Pancreas (tissue), 10 donors: ENCODE measurements at regions not wholly inside any gene's neighbourhood (a gene's known extent, or its start where the extent isn't known, plus 50 kb on each side); places are given as distances from the start of the nearest gene placed in this dataset.
"Not testable (repeated sequence)": the region's sequence is repeated elsewhere in the genome, so short reads cannot be mapped to it uniquely, and the experiment has no call there.

ENCODE experiments used
- ATAC-seq, 4 donors: fragments of 200-7000 bp; cut with Tn5 transposase; one replicate each; pipeline versions ENCODE4 v1.8.0 to v1.9.1; 2020; ENCODE audit warnings: mild to moderate bottlenecking in 4 of 4, moderate library complexity in 4 of 4
- DNase-seq, 6 donors: peaks; one replicate each; pipeline ENCODE4 v3.0.0-alpha.2; 2020
- FAIRE-seq: peaks from 2 replicates; lab custom pipeline; 2012; peaks lifted over from hg19 to GRCh38; lab: Jason Lieb, UNC
- H3K27ac ChIP-seq, 4 donors: fragments of 200-600 bp; sonication (generic); 1 replicate in 3 of 4; 2 replicates in 1 of 4; pipeline versions ENCODE4 v1.5.0 to v1.8.0; 2020
- H3K27me3 ChIP-seq, 4 donors: fragments of 200-600 bp; one replicate each; pipeline ENCODE4 v1.8.0; 2021
- H3K36me3 ChIP-seq, 3 donors: fragments of 200-600 bp; sonication (generic) in 1 of 3; one replicate each; pipeline versions ENCODE4 v1.5.0 to v1.8.0; 2020 to 2021
- H3K4me1 ChIP-seq, 3 donors: fragments of 200-600 bp; one replicate each; pipeline ENCODE4 v1.8.0; 2021
- H3K4me3 ChIP-seq, 4 donors: fragments of 200-600 bp; sonication (generic) in 2 of 4; one replicate each; pipeline versions ENCODE4 v1.5.0 to v1.8.0; 2020 to 2021
- H3K9me3 ChIP-seq, 4 donors: fragments of 200-600 bp; one replicate each; pipeline ENCODE4 v1.8.0; 2021
- WGBS, 2 donors: extraction: QIAGEN DNeasy Blood & Tissue Kit; methylation state at CpG; one replicate each; pipeline ENCODE4 v1.1.7; 2013; 5-methylcytosine and 5-hydroxymethylcytosine counted together
- intact Hi-C, 3 donors: fragments of 100-400 bp; cut with DNase I; formaldehyde crosslinking; loops; one replicate each; pipeline versions ENCODE4 v1.11.1 to v1.14.2; 2022
- TF ChIP-seq, protein P1 (sequence below), 4 donors: fragments of 200-600 bp; sonication (generic) in 3 of 4; IDR thresholded peaks; one replicate each; pipeline versions ENCODE4 v1.5.0 to v1.8.0; 2021; ENCODE audit warnings: antibody characterized with exemption in 4 of 4
- donor health status: healthy with polysubstance abuse.
- donor health status: DM: no; HTN: no; CAD: no; lungs with moderate emphysema.
- donor health status: DM: no; HTN: no; CAD: no.
- donor health status: control.
- donor health status: control.
- donor health status: Bipolar disorder and iron deficiency.
- donor health status: DM: yes; HTN: yes; CAD: no.
- donor health status: DM: no; HTN: no; CAD: no.
- donor health status: DM: no; HTN: no; CAD: no.
- donor health status: DM: yes; HTN: yes; CAD: no.

DNA sequence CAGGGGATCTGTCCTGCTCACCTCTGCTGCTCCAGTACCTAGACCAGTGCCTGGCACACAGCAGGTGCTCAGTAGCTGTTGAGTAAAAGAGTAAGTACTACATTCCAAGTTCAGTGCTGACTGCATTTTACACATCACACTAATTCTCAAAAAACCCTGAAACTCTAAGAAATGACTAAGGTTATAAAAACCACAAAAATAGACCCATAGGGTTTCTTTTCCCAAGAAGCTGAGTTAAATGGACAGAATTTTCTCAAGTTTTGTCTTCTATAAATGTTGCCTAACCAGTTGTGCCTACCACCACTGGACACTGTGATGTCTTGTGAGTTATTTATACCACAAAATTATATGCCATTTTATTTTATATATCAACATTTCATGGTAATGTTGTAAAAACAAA, 78.9 kb upstream of the RXFP1 start:
- Histone ChIP-seq H3K4me3 (no peak overlapping the region), H3K4me1 (no peaks in the 10 kb centered on the region), H3K27me3 (no peaks in the 10 kb centered on the region), H3K9me3 (no peaks in the 10 kb centered on the region), H3K27ac (no peak overlapping the region), H3K36me3 (no peaks in the 10 kb centered on the region)
- ATAC-seq (no peak), DNase-seq (no peak), FAIRE-seq (no peak)
- TF ChIP-seq, protein P1, sequence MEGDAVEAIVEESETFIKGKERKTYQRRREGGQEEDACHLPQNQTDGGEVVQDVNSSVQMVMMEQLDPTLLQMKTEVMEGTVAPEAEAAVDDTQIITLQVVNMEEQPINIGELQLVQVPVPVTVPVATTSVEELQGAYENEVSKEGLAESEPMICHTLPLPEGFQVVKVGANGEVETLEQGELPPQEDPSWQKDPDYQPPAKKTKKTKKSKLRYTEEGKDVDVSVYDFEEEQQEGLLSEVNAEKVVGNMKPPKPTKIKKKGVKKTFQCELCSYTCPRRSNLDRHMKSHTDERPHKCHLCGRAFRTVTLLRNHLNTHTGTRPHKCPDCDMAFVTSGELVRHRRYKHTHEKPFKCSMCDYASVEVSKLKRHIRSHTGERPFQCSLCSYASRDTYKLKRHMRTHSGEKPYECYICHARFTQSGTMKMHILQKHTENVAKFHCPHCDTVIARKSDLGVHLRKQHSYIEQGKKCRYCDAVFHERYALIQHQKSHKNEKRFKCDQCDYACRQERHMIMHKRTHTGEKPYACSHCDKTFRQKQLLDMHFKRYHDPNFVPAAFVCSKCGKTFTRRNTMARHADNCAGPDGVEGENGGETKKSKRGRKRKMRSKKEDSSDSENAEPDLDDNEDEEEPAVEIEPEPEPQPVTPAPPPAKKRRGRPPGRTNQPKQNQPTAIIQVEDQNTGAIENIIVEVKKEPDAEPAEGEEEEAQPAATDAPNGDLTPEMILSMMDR (IDR thresholded peaks at IDR 0.05), result no peak
- intact Hi-C loops, result no loop called here

DNA sequence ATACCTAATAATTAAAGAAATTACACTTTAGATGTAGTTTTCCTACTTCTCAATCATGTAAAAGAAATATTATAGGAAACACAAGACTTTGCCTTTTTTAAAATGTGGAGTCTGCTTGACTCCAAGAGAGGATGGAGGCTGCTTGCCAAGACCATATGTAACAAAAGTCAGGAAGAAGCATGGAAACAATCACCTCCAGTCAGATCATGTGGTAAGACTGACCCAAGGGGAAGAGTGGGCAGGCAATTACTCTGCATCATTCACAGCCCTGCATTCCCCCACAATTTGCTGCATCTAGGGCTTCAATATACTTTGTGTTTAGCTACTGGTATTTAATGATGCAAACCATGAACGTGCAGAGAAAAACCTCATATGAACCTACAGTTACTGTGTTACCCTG, 78.0 kb upstream of the RXFP1 start:
- no peak for DNase-seq
- Histone ChIP-seq H3K4me3 (no peak overlapping the region), H3K9me3 (no peaks in the 10 kb centered on the region), H3K27ac (no peak overlapping the region), H3K36me3 (no peaks in the 10 kb centered on the region), H3K4me1 (no peaks in the 10 kb centered on the region), H3K27me3 (no peaks in the 10 kb centered on the region)
- no peak for FAIRE-seq
- TF ChIP-seq, protein P1 (IDR thresholded peaks at IDR 0.05), result no peak
- intact Hi-C loops, result no loop called here
- no peak for ATAC-seq
- WGBS, 2 donors, result 59 to 61% methylated on average over 1 of the region's 1 CpG

DNA sequence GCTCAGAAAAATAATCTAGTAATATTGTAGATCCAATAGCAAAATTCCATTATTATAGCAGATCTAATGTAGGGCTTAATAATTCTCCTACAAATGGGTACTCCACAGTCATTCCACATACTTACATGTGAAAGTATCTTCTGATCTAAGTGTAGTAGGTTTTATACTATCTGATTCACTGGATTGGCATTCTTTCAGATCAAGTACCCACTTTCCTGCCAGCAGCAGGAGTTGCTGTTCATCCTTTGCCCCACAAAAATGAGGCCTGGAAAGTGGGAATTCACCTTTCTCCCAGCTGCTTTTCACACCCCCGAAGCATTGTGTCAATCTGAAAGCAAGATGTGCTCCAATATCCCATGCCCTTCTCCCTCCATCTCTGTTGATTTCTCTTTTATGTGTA, 77.1 kb upstream of the RXFP1 start:
- TF ChIP-seq, protein P1 (IDR thresholded peaks at IDR 0.05), result no peak
- intact Hi-C loops, result no loop called here
- no peak overlapping the region for H3K4me3 ChIP-seq
- H3K9me3 ChIP-seq, result no peaks in the 10 kb centered on the region
- DNase-seq (no peak), FAIRE-seq (no peak), ATAC-seq (no peak)
- 54 to 68% methylated on average over 1 of the region's 1 CpG for WGBS, 2 donors
- no peak overlapping the region for H3K27ac ChIP-seq
- no peaks in the 10 kb centered on the region for H3K27me3 ChIP-seq
- no peaks in the 10 kb centered on the region for H3K4me1 ChIP-seq
- no peaks in the 10 kb centered on the region for H3K36me3 ChIP-seq

DNA sequence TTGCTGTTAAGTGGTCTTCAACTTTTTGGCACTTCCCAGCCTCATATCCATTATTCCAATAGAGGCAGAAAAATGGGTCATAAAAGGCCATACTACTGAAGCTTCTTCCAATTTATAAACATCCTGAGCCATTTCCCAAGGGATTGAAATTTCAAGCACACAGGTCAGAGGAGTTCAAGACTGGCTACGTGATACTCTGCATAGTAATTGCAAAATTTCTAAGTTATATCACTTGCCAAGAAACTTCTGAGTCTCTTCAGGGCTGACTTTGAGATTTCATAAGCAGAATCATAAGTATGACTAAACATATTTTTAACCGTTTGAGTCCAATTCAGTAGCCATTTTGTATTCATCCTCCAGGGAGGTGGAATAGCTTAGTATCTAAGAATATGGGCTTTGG, 75.6 kb upstream of the RXFP1 start:
- no peak for DNase-seq
- TF ChIP-seq, protein P1 (IDR thresholded peaks at IDR 0.05), result no peak
- WGBS, 2 donors, result 62 to 68% methylated on average over 2 of the region's 2 CpGs
- H3K36me3 ChIP-seq, result no peaks in the 10 kb centered on the region
- intact Hi-C loops, result no loop called here
- no peak for FAIRE-seq
- no peaks in the 10 kb centered on the region for H3K4me1 ChIP-seq
- H3K27me3 ChIP-seq, result no peaks in the 10 kb centered on the region
- no peak overlapping the region for H3K4me3 ChIP-seq
- H3K27ac ChIP-seq, result no peak overlapping the region
- no peaks in the 10 kb centered on the region for H3K9me3 ChIP-seq
- ATAC-seq, result peak in 2 of 4 donors; percentile 25 to 56

DNA sequence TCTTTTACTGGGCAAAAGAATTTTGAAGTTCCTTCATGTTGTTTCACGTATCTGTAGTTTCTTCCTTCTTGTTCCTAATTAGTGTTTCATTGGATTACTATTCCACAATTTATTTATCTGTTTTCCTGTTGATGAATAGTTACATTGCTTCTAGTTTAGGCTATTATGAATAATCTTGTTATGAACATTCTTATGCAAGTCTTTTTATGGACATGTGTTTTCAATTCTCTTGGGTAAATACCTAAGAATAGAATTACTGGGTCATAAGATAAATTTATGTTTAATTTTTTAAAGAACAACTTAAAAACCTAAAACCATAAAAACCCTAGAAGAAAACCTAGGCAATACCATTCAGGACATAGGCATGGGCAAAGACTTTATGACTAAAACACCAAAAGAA, 70.9 kb upstream of the RXFP1 start:
- no peak for FAIRE-seq
- intact Hi-C loops, result no loop called here

DNA sequence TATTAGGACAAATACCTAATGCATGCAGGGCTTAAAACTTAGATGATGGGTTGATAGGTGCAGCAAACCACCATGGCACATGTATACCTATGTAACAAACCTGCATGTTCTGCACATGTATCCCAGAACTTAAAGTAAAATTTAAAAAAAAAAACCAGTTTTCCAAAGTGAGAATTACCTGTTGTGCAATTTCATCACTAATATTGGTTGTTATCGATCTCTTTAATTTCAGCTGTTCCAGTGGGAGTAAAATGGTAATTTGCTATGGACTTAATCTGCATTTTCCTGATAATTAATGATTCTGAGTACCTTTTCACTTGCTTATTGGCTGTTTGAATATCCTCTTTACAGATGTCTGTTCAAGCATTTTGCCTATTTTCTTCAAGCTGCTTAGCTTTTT, 69.6 kb upstream of the RXFP1 start:
- H3K9me3 ChIP-seq, H3K27me3 ChIP-seq, FAIRE-seq, DNase-seq, H3K4me3 ChIP-seq, ATAC-seq, H3K27ac ChIP-seq, H3K36me3 ChIP-seq, H3K4me1 ChIP-seq, intact Hi-C loops: not testable (repeated sequence)
- 86 to 90% methylated on average over 1 of the region's 1 CpG for WGBS, 2 donors

More for the DNA sequence above, 70.9 kb upstream of the RXFP1 start:
- Histone ChIP-seq H3K4me3 (no peak overlapping the region), H3K27me3 (no peaks in the 10 kb centered on the region), H3K9me3 (no peaks in the 10 kb centered on the region), H3K36me3 (no peaks in the 10 kb centered on the region), H3K4me1 (no peaks in the 10 kb centered on the region), H3K27ac (no peak overlapping the region)
- WGBS, 2 donors, result 58 to 70% methylated on average over 1 of the region's 1 CpG
- DNase-seq (no peak), ATAC-seq (no peak)
- TF ChIP-seq, protein P1 (IDR thresholded peaks at IDR 0.05), result no peak
